H9 (cell line): ENCODE measurements at regions not wholly inside any gene's neighbourhood (a gene's known extent, or its start where the extent isn't known, plus 50 kb on each side); places are given as distances from the start of the nearest gene placed in this dataset.
A peak's percentile ranks its signal among the peaks of the same experiment; 100 is the strongest.

Source experiments
- DNase-seq: peaks from one replicate; pipeline ENCODE4 v3.0.0-alpha.2; 2017
- H2AFZ ChIP-seq: one replicate; pipeline ENCODE4 v1.6.1; 2013; ENCODE audit warnings: mild to moderate bottlenecking, low read length, control low read depth, moderate library complexity
- H2AK5ac ChIP-seq: 2 replicates; pipeline ENCODE4 v1.6.1; 2013; ENCODE audit warnings: low read length, control low read depth, mixed read lengths; ENCODE audit not compliant: insufficient read length
- H2BK120ac ChIP-seq: one replicate; pipeline ENCODE4 v1.6.1; 2013; ENCODE audit warnings: low read depth, mild to moderate bottlenecking, low read length, control low read depth, inconsistent platforms; ENCODE audit not compliant: poor library complexity, severe bottlenecking
- H2BK12ac ChIP-seq: 2 replicates; pipeline ENCODE4 v1.6.1; 2013; ENCODE audit warnings: low read length, control low read depth, mixed read lengths, low read depth; ENCODE audit not compliant: insufficient read length
- H2BK15ac ChIP-seq: 2 replicates; pipeline ENCODE4 v1.6.1; 2013; ENCODE audit warnings: low read depth, low read length, control low read depth
- H2BK20ac ChIP-seq: one replicate; pipeline ENCODE4 v1.6.1; 2013; ENCODE audit warnings: low read depth, mild to moderate bottlenecking, low read length, control low read depth, inconsistent platforms; ENCODE audit not compliant: poor library complexity, severe bottlenecking
- H2BK5ac ChIP-seq: 2 replicates; pipeline ENCODE4 v1.6.1; 2013; ENCODE audit warnings: low read length, control low read depth, mixed read lengths; ENCODE audit not compliant: insufficient read length
- H3K14ac ChIP-seq: 2 replicates; pipeline ENCODE4 v1.6.1; 2013; ENCODE audit warnings: low read length, control low read depth; ENCODE audit not compliant: insufficient read depth
- H3K18ac ChIP-seq: 2 replicates; pipeline ENCODE4 v1.6.1; 2013; ENCODE audit warnings: low read depth, mild to moderate bottlenecking, mixed read lengths, low read length, control low read depth; ENCODE audit not compliant: insufficient read length
- H3K23ac ChIP-seq: 2 replicates; pipeline ENCODE4 v1.6.1; 2013; ENCODE audit warnings: low read length, control low read depth, mixed read lengths, low read depth; ENCODE audit not compliant: insufficient read length
- H3K23me2 ChIP-seq: 2 replicates; pipeline ENCODE4 v1.6.1; 2013; ENCODE audit warnings: low read depth, mild to moderate bottlenecking, mixed read lengths, low read length, control low read depth; ENCODE audit not compliant: insufficient read length, poor library complexity, severe bottlenecking
- H3K27ac ChIP-seq: 2 replicates; pipeline ENCODE4 v1.5.1; 2013; ENCODE audit warnings: low read length, control low read depth, mixed read lengths, low read depth; ENCODE audit not compliant: insufficient read length
- H3K27me3 ChIP-seq: 2 replicates; pipeline ENCODE4 v1.6.1; 2013; ENCODE audit warnings: low read length, control low read depth, inconsistent platforms; ENCODE audit not compliant: insufficient read depth
- H3K4ac ChIP-seq: 2 replicates; pipeline ENCODE4 v1.6.1; 2013; ENCODE audit warnings: low read depth, mild to moderate bottlenecking, control low read depth, inconsistent platforms, low read length, moderate library complexity
- H3K4me1 ChIP-seq: 2 replicates; pipeline ENCODE4 v1.6.1; 2013; ENCODE audit warnings: low read length, control low read depth, inconsistent platforms; ENCODE audit not compliant: insufficient read depth
- H3K4me2 ChIP-seq: 2 replicates; pipeline ENCODE4 v1.6.1; 2013; ENCODE audit warnings: low read length, control low read depth, mixed read lengths; ENCODE audit not compliant: insufficient read length, insufficient read depth
- H3K56ac ChIP-seq: 2 replicates; pipeline ENCODE4 v1.6.1; 2013; ENCODE audit warnings: low read depth, mild to moderate bottlenecking, mixed read lengths, low read length, control low read depth; ENCODE audit not compliant: insufficient read length
- H3K79me1 ChIP-seq: 2 replicates; pipeline ENCODE4 v1.6.1; 2013; ENCODE audit warnings: low read depth, mild to moderate bottlenecking, moderate library complexity, low read length, control low read depth, inconsistent platforms; ENCODE audit not compliant: insufficient read depth, poor library complexity, severe bottlenecking
- H3K79me2 ChIP-seq: 2 replicates; pipeline ENCODE4 v1.6.1; 2013; ENCODE audit warnings: low read length, control low read depth, inconsistent platforms; ENCODE audit not compliant: insufficient read depth
- H3K9ac ChIP-seq: 2 replicates; pipeline ENCODE4 v1.6.1; 2013; ENCODE audit warnings: low read length, control low read depth, mixed read lengths; ENCODE audit not compliant: insufficient read length; ENCODE audit errors: extremely low read depth
- H3K9me3 ChIP-seq: one replicate; pipeline ENCODE4 v1.6.1; 2013; ENCODE audit warnings: low read depth, low read length, inconsistent platforms; ENCODE audit not compliant: control insufficient read depth
- H3T11ph ChIP-seq: one replicate; pipeline ENCODE4 v1.6.1; 2013; ENCODE audit warnings: mild to moderate bottlenecking, low read length, control low read depth, inconsistent platforms
- H4K20me1 ChIP-seq: one replicate; pipeline ENCODE4 v1.6.1; 2013; ENCODE audit not compliant: control insufficient read depth, insufficient read length, insufficient read depth
- H4K5ac ChIP-seq: 2 replicates; pipeline ENCODE4 v1.6.1; 2013; ENCODE audit warnings: low read depth, mild to moderate bottlenecking, mixed read lengths, low read length, control low read depth; ENCODE audit not compliant: insufficient read length
- H4K8ac ChIP-seq: replicated peaks from 2 replicates; pipeline ENCODE4 v1.6.1; 2013; ENCODE audit warnings: low read length, control low read depth, mixed read lengths, low read depth; ENCODE audit not compliant: insufficient read length
- H4K91ac ChIP-seq: 2 replicates; pipeline ENCODE4 v1.6.1; 2013; ENCODE audit warnings: low read depth, mild to moderate bottlenecking, moderate library complexity, mixed read lengths, low read length, control low read depth; ENCODE audit not compliant: insufficient read length
- H3K27ac Mint-ChIP-seq, 3 experiments: 2 replicates in 2 of 3; 3 replicates in 1 of 3; pipeline ENCODE4 v1.8.0; 2020 to 2021; ENCODE audit warnings: mixed read lengths in 3 of 3, mild to moderate bottlenecking in 1 of 3, moderate library complexity in 1 of 3
- H3K27me3 Mint-ChIP-seq: 2 replicates; pipeline ENCODE4 v1.8.0; 2021; ENCODE audit warnings: low read depth, mild to moderate bottlenecking, moderate library complexity, mixed read lengths
- H3K36me3 Mint-ChIP-seq, 3 experiments: 2 replicates in 2 of 3; 3 replicates in 1 of 3; pipeline ENCODE4 v1.8.0; 2020 to 2021; ENCODE audit warnings: low read depth in 3 of 3, mixed read lengths in 3 of 3; ENCODE audit not compliant: insufficient read depth in 1 of 3
- H3K4me1 Mint-ChIP-seq, 2 experiments: 2 replicates each; pipeline ENCODE4 v1.8.0; 2020; ENCODE audit warnings: mixed read lengths in 2 of 2
- H3K4me3 Mint-ChIP-seq, 2 experiments: 2 replicates in 1 of 2; 3 replicates in 1 of 2; pipeline ENCODE4 v1.8.0; 2020 to 2021; ENCODE audit warnings: mild to moderate bottlenecking in 2 of 2, mixed read lengths in 2 of 2, moderate library complexity in 1 of 2
- H3K9me3 Mint-ChIP-seq, 2 experiments: 2 replicates in 1 of 2; 3 replicates in 1 of 2; pipeline ENCODE4 v1.8.0; 2020; ENCODE audit warnings: mild to moderate bottlenecking in 2 of 2, mixed read lengths in 2 of 2, moderate library complexity in 1 of 2
- WGBS: extraction: QIAGEN DNeasy Blood & Tissue Kit; methylation state at CpG from one replicate; pipeline ENCODE4 v1.1.7; 2013; ENCODE audit warnings: missing lambda C conversion rate, low lambda C conversion rate, mixed read lengths; ENCODE audit not compliant: insufficient read length; ENCODE audit errors: extremely low coverage; 5-methylcytosine and 5-hydroxymethylcytosine counted together
- TF ChIP-seq, protein P1 (sequence below): fragments of 200-600 bp; sonication (generic); conservative IDR thresholded peaks from 3 replicates; pipeline ENCODE4 v1.8.0; 2021; ENCODE audit warnings: antibody characterized with exemption, mild to moderate bottlenecking

DNA sequence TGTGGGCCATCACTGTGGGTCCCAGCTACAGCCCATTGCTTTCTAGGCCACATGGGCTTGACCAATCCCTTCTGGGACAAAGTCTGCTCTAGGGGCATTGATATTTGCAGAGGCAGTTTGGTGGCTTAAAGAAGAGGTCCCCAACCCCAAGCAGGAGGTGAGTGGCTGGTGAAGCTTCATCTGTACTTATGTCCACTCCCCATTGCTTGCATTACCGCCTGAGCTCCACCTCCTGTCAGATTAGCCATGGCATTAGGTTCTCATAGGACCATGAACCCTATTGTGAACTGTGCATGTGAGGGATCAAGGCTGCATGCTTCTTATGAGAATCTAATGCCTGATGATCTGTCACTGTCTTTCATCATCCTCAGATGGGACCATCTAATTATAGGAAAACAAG is 54.4 kb upstream of the CADM1 start:
- Mint-ChIP-seq H3K9me3 (peaks cover 2% of the 10 kb centered on the region in 2 experiments; a peak in 4 of 5 replicates), H3K27ac (peak overlapping the region in 1 of 3 experiments; percentile 44; a peak in 1 of 7 replicates), H3K4me1 (peaks cover 6 to 19% of the 10 kb centered on the region in 2 experiments), H3K27me3 (peaks cover 15% of the 10 kb centered on the region), H3K4me3 (no peak overlapping the region), H3K36me3 (peaks cover 0 to 4% (median 2%) of the 10 kb centered on the region in 3 experiments; a peak in 4 of 7 replicates)
- no peak overlapping the region for H2BK15ac ChIP-seq
- H2BK120ac ChIP-seq = no peak overlapping the region
- H3K9ac ChIP-seq = no peak overlapping the region
- no peaks in the 10 kb centered on the region for H3K23me2 ChIP-seq
- no peak overlapping the region for H3T11ph ChIP-seq
- no peak overlapping the region for H4K91ac ChIP-seq
- H3K79me1 ChIP-seq = no peaks in the 10 kb centered on the region
- H4K20me1 ChIP-seq = no peaks in the 10 kb centered on the region
- no peak overlapping the region for H3K14ac ChIP-seq
- H2AK5ac ChIP-seq = no peak overlapping the region
- no peak overlapping the region for H3K18ac ChIP-seq
- no peak overlapping the region for H2AFZ ChIP-seq
- TF ChIP-seq, protein P1, sequence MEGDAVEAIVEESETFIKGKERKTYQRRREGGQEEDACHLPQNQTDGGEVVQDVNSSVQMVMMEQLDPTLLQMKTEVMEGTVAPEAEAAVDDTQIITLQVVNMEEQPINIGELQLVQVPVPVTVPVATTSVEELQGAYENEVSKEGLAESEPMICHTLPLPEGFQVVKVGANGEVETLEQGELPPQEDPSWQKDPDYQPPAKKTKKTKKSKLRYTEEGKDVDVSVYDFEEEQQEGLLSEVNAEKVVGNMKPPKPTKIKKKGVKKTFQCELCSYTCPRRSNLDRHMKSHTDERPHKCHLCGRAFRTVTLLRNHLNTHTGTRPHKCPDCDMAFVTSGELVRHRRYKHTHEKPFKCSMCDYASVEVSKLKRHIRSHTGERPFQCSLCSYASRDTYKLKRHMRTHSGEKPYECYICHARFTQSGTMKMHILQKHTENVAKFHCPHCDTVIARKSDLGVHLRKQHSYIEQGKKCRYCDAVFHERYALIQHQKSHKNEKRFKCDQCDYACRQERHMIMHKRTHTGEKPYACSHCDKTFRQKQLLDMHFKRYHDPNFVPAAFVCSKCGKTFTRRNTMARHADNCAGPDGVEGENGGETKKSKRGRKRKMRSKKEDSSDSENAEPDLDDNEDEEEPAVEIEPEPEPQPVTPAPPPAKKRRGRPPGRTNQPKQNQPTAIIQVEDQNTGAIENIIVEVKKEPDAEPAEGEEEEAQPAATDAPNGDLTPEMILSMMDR = no peak
- H3K4ac ChIP-seq = no peak overlapping the region
- no peaks in the 10 kb centered on the region for H3K9me3 ChIP-seq
- no peak for DNase-seq
- no peaks in the 10 kb centered on the region for H3K4me1 ChIP-seq
- H3K27ac ChIP-seq = no peak overlapping the region
- no peak overlapping the region for H3K23ac ChIP-seq
- no peak overlapping the region for H2BK12ac ChIP-seq
- H2BK20ac ChIP-seq = no peak overlapping the region
- no peak overlapping the region for H3K56ac ChIP-seq
- WGBS = no CpG with 5 or more reads among the region's 1 CpG
- H2BK5ac ChIP-seq = no peak overlapping the region
- no peak overlapping the region for H4K5ac ChIP-seq
- H4K8ac ChIP-seq = no peak overlapping the region
- H3K79me2 ChIP-seq = no peaks in the 10 kb centered on the region
- H3K27me3 ChIP-seq = no peaks in the 10 kb centered on the region
- H3K4me2 ChIP-seq = no peak overlapping the region
